Cerebellar nuclear complex (tissue), 1 donor: ENCODE measurements at regions not wholly inside any gene's neighbourhood (a gene's known extent, or its start where the extent isn't known, plus 50 kb on each side); places are given as distances from the start of the nearest gene placed in this dataset.

ENCODE experiments used
- DNase-seq, 2 experiments: peaks; one replicate each; lab custom pipeline; 2025; lab: John Stamatoyannopoulos, UW

- DNase-seq = no peak
Measured at GRCh38 chrX:9196961-9197640, 163.2 kb upstream of the FAM9B start.

DNA sequence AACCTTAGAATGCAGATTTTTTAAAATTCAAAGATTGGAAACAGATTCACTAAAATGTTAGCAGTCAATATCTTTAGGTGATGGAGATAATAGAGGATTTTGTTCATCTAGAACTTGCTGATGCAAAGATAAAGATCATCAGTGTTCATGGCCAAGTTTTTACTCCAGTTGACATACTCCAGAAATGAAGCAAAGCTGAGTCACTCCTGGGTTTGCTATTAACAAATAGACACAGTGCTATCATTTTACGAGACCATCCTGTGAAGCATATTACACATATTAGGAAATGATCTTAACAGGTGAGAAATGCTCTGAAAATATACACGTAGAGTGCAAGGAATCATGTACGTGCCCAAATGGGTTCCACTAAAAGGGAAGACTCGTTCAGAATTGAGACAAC, 170.6 kb upstream of the FAM9B start:
- no peak for DNase-seq

DNA sequence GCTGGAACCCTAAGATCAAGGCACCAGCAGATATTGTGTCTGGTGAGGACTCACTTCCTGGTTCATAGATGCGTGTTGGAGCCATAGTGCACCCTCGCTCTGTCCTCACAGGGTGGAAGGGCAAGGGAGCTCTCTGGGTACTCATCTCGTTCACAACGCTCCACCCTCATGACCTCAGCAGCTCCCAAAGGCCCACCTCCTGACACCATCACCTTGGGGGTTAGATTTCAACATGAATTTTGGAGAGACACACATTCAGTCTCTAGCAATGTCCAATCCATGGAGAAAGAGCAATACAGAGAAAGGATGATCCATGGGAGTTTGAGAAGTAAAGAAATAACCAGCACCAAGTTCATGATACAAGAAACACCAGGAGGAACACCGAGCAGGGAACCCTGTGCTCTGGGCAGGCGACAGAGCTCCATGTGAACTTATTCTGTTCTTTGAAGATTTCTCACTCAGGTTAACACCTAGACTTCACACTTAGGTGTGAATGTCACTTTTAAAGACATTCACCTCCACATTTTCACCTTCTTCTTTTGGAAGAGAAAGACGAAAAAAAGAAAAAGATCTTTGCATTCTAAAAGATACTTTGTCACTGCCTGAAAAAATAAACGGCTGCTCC, 171.8 kb upstream of the FAM9B start:
- no peak for DNase-seq

DNA sequence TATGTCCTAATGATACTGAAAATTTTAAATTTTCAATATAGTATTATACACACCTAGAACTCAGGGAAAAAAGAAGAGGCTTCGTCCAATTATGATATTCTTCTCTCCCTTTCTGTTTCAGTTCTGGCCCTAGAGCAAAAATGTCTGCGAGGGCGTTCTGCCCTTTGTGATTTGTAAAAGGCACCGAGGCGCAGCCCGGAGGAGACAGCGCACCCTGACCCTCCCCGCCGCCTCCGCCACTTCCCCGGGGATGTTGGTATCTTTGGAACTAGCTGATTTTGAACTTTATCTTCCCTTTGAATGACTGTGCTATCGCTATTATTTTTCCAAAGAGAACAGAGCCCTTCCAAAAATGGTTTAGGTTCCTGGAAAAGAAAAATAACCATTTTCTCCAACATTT, 173.2 kb upstream of the FAM9B start:
- DNase-seq = no peak

- no peak for DNase-seq
Measured at GRCh38 chrX:9211269-9211668, 177.3 kb upstream of the FAM9B start.

DNA sequence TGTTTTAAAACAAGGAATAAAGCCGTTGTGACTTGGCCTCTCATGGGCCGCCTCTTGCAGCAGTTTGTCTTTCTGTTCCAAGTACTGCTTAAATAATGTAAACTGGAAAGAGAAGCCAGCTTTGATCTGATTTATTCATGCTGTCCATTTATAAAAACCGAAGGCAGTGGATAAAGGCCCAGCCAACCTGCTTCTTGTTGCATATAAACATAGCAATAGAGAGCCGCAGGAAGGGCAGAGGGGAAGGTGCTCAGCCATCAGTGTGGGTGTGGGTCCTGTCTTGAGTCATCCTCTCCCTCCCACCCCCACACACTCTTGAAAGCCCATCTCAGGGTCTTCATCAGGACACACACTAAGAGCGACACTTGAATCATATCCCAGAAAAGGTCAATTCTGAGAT, 187.9 kb upstream of the FAM9B start:
- DNase-seq = no peak

- DNase-seq = no peak
Measured at GRCh38 chrX:9222299-9222698, 188.4 kb upstream of the FAM9B start.

DNA sequence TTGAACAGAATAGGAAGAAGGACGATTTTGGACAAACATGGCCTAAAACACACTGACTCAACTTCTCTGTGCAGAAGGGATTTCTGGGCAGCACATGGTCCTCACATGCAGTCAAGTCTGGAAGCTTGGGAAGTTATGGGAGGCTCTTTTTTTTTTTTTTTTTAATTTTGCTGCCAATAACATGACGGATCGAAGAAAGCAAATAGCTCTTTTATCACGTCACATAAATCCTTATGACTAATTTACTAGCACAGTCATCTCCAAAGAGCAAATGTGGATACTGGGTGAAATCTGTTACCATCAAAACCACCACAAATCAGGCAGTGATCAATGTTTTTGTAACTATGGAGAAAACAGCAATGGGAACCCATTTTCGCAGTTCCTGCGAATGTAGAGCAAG, 193.3 kb upstream of the FAM9B start:
- no peak for DNase-seq

DNA sequence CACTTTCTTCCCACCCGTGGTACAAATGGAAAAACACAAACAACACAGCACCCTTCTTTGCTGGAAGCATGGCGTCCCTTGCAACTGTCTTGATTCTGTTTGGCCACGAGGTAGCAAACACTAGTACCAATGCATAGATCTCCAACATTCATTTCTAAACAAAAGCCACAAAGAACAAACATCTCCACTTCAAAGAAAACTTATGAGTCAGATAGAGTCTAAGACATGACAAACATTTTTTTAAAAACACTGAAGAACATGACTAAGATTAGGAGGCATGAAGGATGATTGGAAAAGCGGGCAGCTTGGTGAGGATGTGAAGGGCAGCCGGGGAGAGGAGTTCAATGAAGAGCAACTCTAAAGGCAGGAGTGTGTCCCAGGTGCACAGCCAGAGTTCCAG, 197.6 kb upstream of the FAM9B start:
- no peak for DNase-seq

DNA sequence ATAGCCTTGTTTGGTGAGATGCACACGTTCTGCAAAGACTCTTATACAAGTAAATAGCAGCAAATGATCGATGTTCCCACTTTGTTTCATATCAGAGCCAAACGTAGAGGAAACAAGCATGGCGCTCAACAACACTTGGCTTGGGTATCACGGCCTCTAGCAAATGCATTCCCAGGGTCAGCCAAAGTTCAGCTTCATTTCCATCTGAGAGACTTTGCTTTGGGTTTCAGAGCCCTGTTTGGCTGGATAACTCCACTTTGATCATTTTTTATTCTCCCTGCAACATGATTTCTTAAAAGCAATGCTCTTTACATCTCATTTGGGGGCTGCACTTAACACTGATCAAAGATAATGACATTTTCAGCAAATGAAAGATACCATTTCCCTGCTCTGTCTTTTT, 199.2 kb upstream of the FAM9B start:
- no peak for DNase-seq

GRCh38 chrX:9234315-9234714, 200.4 kb upstream of the FAM9B start:
- DNase-seq = no peak

DNA sequence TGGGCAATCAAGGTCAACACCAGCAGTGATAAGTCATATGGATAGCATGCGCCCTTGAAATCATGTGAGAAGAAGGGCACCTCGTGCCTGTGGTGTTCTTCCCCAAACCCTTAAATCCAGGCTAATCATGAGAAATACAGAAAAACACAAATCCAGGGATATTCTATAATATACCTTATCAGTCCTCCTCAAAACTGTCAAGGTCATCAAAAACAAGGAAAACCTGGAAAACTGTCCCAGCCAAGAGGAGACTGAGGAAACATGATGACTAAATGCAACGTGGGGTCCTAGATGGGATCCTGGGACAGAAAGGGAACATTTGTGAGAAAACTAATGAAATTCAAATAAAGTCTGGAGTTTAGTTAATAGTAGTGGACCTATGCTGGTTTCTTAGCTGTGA, 201.8 kb upstream of the FAM9B start:
- no peak for DNase-seq

GRCh38 chrX:9240956-9241355, 207.0 kb upstream of the FAM9B start:
- DNase-seq = no peak

DNA sequence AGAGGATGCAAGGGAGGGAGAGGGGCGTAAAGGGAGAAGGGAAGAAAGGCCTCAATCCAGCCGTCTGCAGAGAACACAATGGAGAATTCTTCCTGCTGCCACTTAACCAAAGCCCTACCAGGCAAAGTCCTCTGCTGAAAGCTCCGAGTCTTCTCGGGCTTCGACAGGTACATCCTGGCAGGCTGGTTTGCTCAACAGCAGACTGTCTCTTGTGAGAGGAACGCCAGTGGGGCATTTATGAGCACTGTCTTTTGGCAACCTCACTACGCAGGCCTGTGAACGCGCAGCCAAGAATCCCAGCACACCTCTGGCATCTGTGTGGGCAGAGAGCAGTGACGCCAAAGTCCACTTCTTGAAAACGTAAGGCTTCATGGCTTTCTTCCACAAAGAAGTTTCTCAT, 207.5 kb upstream of the FAM9B start:
- no peak for DNase-seq

DNA sequence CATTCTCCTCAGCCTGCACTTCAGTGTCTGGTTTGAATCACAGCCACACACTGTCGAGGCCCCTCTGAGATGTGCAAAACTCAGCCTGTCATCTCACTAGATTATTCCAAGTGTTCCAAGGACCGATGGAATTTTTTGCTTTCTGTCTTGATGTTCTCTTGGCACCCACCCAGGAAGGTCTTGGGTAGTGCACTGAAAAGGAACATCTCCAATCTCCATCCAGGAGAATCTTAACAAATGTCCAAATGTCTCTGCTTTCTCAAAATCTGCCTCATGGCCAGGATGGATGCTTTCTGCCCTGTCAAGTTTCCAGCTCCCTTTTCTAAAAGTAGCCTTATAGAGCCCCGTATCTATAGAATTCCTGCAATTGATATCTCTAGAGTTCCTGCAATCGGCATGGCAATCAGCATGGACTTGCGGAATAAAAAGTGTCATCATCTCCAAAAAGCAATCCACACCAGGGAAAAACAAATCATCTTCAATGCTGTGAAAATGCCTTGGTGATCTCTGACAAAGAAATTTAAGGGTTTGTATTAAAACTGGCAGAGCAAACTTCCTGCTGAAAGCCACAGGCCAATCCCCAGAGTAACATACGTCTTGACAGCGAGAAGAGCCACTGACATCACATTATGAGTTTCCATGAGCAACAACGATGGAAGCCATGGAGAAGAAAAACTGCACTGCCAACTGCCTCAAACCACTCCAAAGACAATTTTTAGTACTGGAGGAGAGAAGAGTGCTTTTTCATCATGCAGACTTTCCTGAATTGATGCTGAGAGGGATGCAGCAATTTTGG, 215.3 kb upstream of the FAM9B start:
- no peak for DNase-seq

DNA sequence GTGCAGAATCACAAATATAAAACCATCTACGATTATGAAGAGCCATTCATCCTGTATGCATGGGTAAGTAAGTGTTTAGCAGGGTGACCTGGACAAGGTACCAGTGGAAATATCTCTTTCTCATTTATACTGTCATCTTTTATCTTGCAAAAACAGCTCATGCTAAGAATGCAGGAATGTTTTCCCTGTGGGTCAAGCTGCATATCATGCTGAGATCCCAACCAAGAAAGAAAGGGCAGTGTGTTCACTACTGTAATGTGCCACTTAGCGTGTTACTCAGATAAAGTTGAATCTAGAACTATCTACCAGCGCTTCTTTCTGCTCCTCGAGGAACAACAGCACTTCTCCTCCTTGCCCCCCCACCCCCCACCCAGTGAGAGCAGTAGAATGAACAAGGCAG, 212.7 kb upstream of the TBL1X start:
- no peak for DNase-seq

GRCh38 chrX:9253211-9253610, 211.6 kb upstream of the TBL1X start:
- no peak for DNase-seq

DNA sequence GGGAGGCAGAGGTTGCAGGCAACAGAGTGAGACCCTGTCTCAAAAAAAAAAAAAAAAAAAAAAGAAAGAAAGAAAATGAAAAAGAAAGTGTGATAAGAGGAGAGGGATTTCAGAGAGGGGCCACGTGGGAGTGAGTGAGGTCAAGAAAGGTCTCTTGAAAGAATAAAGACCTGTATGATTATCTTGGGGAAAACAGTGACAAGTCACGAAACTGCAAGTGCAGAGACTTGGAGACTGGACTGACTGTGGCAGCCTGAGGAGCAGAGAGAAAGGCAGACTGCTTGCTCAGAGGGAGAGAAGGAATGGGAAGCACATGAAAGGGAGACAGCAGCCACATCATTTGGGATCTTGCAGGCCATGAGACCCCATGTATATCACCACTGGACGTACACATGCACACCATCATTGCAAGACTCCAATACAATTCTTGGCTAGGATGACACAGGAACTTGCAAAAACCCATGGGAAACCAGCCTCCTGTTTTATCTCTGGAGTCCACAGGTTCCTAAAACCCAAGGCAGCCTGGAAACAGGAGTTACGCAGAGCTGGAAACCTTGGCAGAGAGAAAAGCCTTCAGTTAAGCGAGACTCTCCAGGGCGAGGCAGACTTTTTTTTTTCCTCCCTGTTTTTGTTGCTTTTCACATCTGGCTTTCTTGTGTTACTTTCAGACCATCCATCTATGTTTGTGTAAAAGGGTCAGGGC, 207.0 kb upstream of the TBL1X start:
- DNase-seq = no peak

- peak in 1 of 2 experiments; percentile 3 for DNase-seq
Measured at GRCh38 chrX:9258421-9259104, 206.3 kb upstream of the TBL1X start.

- no peak for DNase-seq
Measured at GRCh38 chrX:9260603-9261002, 204.3 kb upstream of the TBL1X start.

DNA sequence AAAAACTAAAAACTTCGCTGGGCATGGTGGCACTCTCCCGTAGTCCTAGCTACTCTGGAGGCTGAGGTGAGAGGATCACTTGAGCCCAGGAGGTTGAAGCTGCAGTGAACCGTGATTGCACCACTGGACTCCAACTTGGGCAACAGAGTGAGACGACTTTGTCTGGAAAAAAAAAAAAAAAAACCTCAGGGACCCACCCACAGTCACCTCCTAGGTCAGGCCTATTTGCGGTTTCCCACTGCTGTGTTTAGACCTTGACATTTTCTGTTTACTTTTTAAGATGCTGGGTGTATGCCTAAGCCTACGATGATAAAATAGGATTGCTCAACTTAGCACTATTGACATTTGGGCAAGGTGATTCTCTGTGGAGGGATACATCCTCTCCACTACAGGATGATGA, 197.4 kb upstream of the TBL1X start:
- DNase-seq = no peak

GRCh38 chrX:9269134-9269533, 195.7 kb upstream of the TBL1X start:
- DNase-seq = no peak
